ENCODE measurements at regions not wholly inside any gene's neighbourhood (a gene's known extent, or its start where the extent isn't known, plus 50 kb on each side); places are given as distances from the start of the nearest gene placed in this dataset.

- peak; percentile 71 for TF ChIP-seq CTCF (conservative IDR thresholded peaks at IDR 0.05; ENCODE audit: low read length)
- no peak for TF ChIP-seq EZH2phosphoT487 (IDR thresholded peaks at IDR 0.05; ENCODE audit: borderline replicate concordance)
These were observed 280.2 kb upstream of the SLC7A11 start for GRCh38 chr4:138522366-138522765.
